ENCODE measurements at regions not wholly inside any gene's neighbourhood (a gene's known extent, or its start where the extent isn't known, plus 50 kb on each side); places are given as distances from the start of the nearest gene placed in this dataset.

- Histone ChIP-seq H3K36me3 (no peaks in the 10 kb centered on the region), H3K27ac (no peak overlapping the region), H3K9me3 (peaks cover 0 to 25% (median 6%) of the 10 kb centered on the region in 11 donors), H3K4me3 (no peak overlapping the region), H3K27me3 (no peaks in the 10 kb centered on the region), H3K4me1 (peaks cover 0 to 20% (median 0%) of the 10 kb centered on the region in 9 donors)
- no peak for DNase-seq
- WGBS, 2 donors = 90 to 95% methylated on average over 3 of the region's 3 CpGs
- ATAC-seq = no peak
- intact Hi-C loops (cut with DNase I) = no loop called here
- no peak for TF ChIP-seq CTCF (IDR thresholded peaks at IDR 0.05)
Observed at GRCh38 chr11:15794361-15795150, 561.8 kb downstream of the SOX6 start.

- H3K9me3 ChIP-seq = peaks cover 0 to 25% (median 6%) of the 10 kb centered on the region in 11 donors
- ATAC-seq (no peak), DNase-seq (no peak)
- WGBS, 2 donors = 85 to 86% methylated on average over 2 of the region's 2 CpGs
- no peaks in the 10 kb centered on the region for H3K36me3 ChIP-seq
- TF ChIP-seq CTCF (IDR thresholded peaks at IDR 0.05) = no peak
- intact Hi-C loops (cut with DNase I) = no loop called here
- H3K27me3 ChIP-seq = no peaks in the 10 kb centered on the region
- H3K4me1 ChIP-seq = peaks cover 0 to 27% (median 0%) of the 10 kb centered on the region in 9 donors
- H3K27ac ChIP-seq = no peak overlapping the region
- H3K4me3 ChIP-seq = no peak overlapping the region
Observed at GRCh38 chr11:15795378-15795777, 561.0 kb downstream of the SOX6 start.

GRCh38 chr11:15800111-15800800, 556.1 kb downstream of the SOX6 start:
- peak; percentile 21 to 29 for DNase-seq

More at GRCh38 chr11:15800111-15800800, 556.1 kb downstream of the SOX6 start:
- Histone ChIP-seq H3K4me3 (peak overlapping the region in 1 of 10 donors; percentile 2), H3K36me3 (no peaks in the 10 kb centered on the region), H3K27ac (peak overlapping the region in 3 of 10 donors; percentile 0 to 90 (median 3)), H3K27me3 (no peaks in the 10 kb centered on the region), H3K9me3 (no peaks in the 10 kb centered on the region), H3K4me1 (peaks cover 0 to 22% (median 0%) of the 10 kb centered on the region in 9 donors)
- TF ChIP-seq CTCF (IDR thresholded peaks at IDR 0.05) = no peak
- 73 to 74% methylated on average over 4 of the region's 4 CpGs for WGBS, 2 donors
- ATAC-seq = peak in 6 of 8 donors; percentile 46 to 82 (median 54)
- intact Hi-C loops (cut with DNase I) = no loop called here

Data from heart right ventricle (tissue), 16 donors.